ENCODE measurements at regions not wholly inside any gene's neighbourhood (a gene's known extent, or its start where the extent isn't known, plus 50 kb on each side); places are given as distances from the start of the nearest gene placed in this dataset.

- TF ChIP-seq MAX (IDR thresholded peaks at IDR 0.05) (no peak), CREB1 (IDR thresholded peaks at IDR 0.05) (no peak)
These were observed 157.5 kb upstream of the FHL2 start (continued) for GRCh38 chr2:105556366-105556765.

GRCh38 chr2:105554235-105554634, 155.4 kb upstream of the FHL2 start:
- Histone ChIP-seq H3K18ac (ENCODE audit: extremely low read depth, low read length) (no peak overlapping the region), H3K4me3 (ENCODE audit: extremely low read depth in 1 of 4, insufficient read depth in 2 of 4, low read depth in 3 of 4, low read length in 4 of 4) (no peak overlapping the region), H3K4me1 (replicated peaks in 1 of 4; ENCODE audit: control insufficient read depth in 3 of 4, insufficient read depth in 4 of 4, low read length in 3 of 4) (no peaks in the 10 kb centered on the region), H3K23me2 (ENCODE audit: low read depth, low read length) (no peaks in the 10 kb centered on the region), H2AK5ac (ENCODE audit: low read depth, low read length) (no peak overlapping the region), H3K79me1 (ENCODE audit: low read depth, low read length) (no peaks in the 10 kb centered on the region), H3K9me3 (ENCODE audit: insufficient read depth in 2 of 2, low read depth in 1 of 2, low read length in 1 of 2) (no peaks in the 10 kb centered on the region), H2BK5ac (ENCODE audit: low read depth, low read length) (no peak overlapping the region), H3K4ac (replicated peaks; ENCODE audit: insufficient read length, low read depth, low read length) (no peak overlapping the region), H4K8ac (ENCODE audit: extremely low read depth, insufficient read depth, low read length) (no peak overlapping the region), H4K91ac (replicated peaks; ENCODE audit: insufficient read length, low read length) (no peak overlapping the region), H3K14ac (ENCODE audit: insufficient read length) (no peak overlapping the region), H3K9ac (replicated peaks in 1 of 4; ENCODE audit: extremely low read depth in 1 of 4, low read depth in 3 of 4, low read length in 3 of 4) (no peak overlapping the region), H3K4me2 (ENCODE audit: insufficient read depth in 1 of 2, low read depth in 2 of 2, low read length in 2 of 2) (no peak overlapping the region), H3K56ac (replicated peaks; ENCODE audit: insufficient read length, low read depth, low read length) (no peak overlapping the region), H4K5ac (ENCODE audit: insufficient read length, low read depth, low read length) (no peak overlapping the region), H3K23ac (ENCODE audit: insufficient read length) (no peak overlapping the region), H2AFZ (ENCODE audit: low read length) (no peak overlapping the region), H2BK12ac (ENCODE audit: low read depth, low read length) (no peak overlapping the region), H2BK15ac (ENCODE audit: low read length) (no peak overlapping the region), H3K27ac (ENCODE audit: low read depth, low read length) (no peak overlapping the region), H4K20me1 (replicated peaks in 1 of 2; ENCODE audit: control insufficient read depth in 1 of 2, insufficient read depth in 2 of 2, low read length in 2 of 2) (no peaks in the 10 kb centered on the region), H3K79me2 (ENCODE audit: control insufficient read depth in 1 of 2, insufficient read depth in 2 of 2, low read length in 2 of 2) (no peaks in the 10 kb centered on the region), H2BK120ac (replicated peaks; ENCODE audit: low read depth, low read length) (no peak overlapping the region), H3K27me3 (replicated peaks in 1 of 4; ENCODE audit: control insufficient read depth in 3 of 4, extremely low read depth in 1 of 4, insufficient read depth in 3 of 4, low read length in 3 of 4) (no peaks in the 10 kb centered on the region), H3K36me3 (ENCODE audit: control insufficient read depth in 2 of 4, insufficient read depth in 4 of 4, low read length in 3 of 4) (no peaks in the 10 kb centered on the region), H2BK20ac (ENCODE audit: low read length) (no peak overlapping the region)
- no peak for FAIRE-seq
- DNase-seq (ENCODE audit: low read depth in 1 of 2, low spot score in 2 of 2), result no peak
- POLR2A ChIA-PET (ENCODE audit: partially characterized antibody), result no interaction called here
- CTCF ChIA-PET (ENCODE audit: partially characterized antibody), result interaction anchor here (0.8 kb wide), 1 partner anchor 9 kb away, joined by 3 read pairs; no protein-coding TSS in a partner anchor
- TF ChIP-seq KDM1A (IDR thresholded peaks at IDR 0.05; ENCODE audit: borderline replicate concordance, low read length), result no peak
- TF ChIP-seq CBX5 (IDR thresholded peaks at IDR 0.05; ENCODE audit: low read depth, low read length), result no peak
- no peak for TF ChIP-seq CTBP2 (IDR thresholded peaks at IDR 0.05; ENCODE audit: borderline replicate concordance, insufficient read depth, insufficient read length, low read length)
- no peak for TF ChIP-seq TCF12 (IDR thresholded peaks at IDR 0.05; ENCODE audit: low read depth, low read length)
- no peak for TF ChIP-seq SIX5 (IDR thresholded peaks at IDR 0.05; ENCODE audit: low read depth, low read length)
- TF ChIP-seq MAFK (IDR thresholded peaks at IDR 0.05; ENCODE audit: low read depth, low read length), result no peak
- TF ChIP-seq RAD21 (IDR thresholded peaks at IDR 0.05 in 1 of 2, conservative IDR thresholded peaks at IDR 0.05 in 1 of 2; ENCODE audit: low read depth in 2 of 2, low read length in 2 of 2), result no peak
- TF ChIP-seq SRF (IDR thresholded peaks at IDR 0.05; ENCODE audit: low read depth, low read length), result no peak
- no peak for TF ChIP-seq TAF7 (optimal IDR thresholded peaks at IDR 0.05; ENCODE audit: borderline replicate concordance, low read depth, low read length)
- TF ChIP-seq SIN3A (conservative IDR thresholded peaks at IDR 0.05 in 1 of 2, IDR thresholded peaks at IDR 0.05 in 1 of 2; ENCODE audit: low read depth in 1 of 2, low read length in 2 of 2), result no peak
- no peak for TF ChIP-seq EP300 (IDR thresholded peaks at IDR 0.05; ENCODE audit: borderline replicate concordance in 1 of 2, low read depth in 2 of 2, low read length in 2 of 2)
- no peak for TF ChIP-seq CHD2 (IDR thresholded peaks at IDR 0.05; ENCODE audit: low read length)
